ENCODE measurements at regions not wholly inside any gene's neighbourhood (a gene's known extent, or its start where the extent isn't known, plus 50 kb on each side); places are given as distances from the start of the nearest gene placed in this dataset.

DNA sequence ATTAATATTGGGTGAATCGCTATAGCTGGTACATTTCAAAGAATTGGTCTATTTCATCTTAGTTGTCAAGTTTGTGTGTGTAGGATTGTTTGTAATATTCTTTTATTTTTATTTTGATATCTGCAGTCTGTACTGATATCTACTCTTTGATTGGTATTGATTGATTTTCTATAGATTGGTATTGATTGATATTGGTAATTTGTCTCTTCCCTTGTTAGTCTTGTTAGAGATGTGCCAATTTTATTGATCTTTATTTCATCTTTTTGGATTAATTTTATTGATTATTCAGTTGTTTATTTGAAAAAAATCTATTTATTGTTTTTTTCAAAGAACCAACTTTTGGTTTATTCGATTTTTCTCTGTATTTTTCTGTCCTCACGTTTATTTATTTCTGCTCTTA lies 61.4 kb downstream of the TM2D3 start:
- no peak for DNase-seq

DNA sequence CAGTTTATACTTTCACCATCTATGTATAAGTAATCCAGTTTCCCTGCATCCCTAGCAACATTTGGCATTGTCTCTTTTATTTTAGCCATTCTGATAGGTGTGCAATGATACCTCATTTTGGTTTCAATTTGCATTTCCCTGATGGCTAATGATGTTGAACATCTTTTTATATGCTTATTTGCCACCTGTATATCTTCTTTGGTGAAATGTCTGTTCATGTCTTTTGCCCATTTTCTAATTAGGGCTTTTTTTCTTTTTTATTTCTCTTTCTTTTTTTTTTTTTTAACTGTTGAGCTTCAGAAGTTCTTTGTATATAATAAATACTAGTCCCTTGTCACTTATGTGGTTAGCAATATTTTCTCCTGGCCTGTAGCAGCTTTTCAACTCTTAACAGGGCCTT lies 68.9 kb downstream of the TM2D3 start:
- no peak for DNase-seq

- DNase-seq: no peak
Measured at GRCh38 chr15:101580431-101580830, 71.8 kb downstream of the TM2D3 start.

DNA sequence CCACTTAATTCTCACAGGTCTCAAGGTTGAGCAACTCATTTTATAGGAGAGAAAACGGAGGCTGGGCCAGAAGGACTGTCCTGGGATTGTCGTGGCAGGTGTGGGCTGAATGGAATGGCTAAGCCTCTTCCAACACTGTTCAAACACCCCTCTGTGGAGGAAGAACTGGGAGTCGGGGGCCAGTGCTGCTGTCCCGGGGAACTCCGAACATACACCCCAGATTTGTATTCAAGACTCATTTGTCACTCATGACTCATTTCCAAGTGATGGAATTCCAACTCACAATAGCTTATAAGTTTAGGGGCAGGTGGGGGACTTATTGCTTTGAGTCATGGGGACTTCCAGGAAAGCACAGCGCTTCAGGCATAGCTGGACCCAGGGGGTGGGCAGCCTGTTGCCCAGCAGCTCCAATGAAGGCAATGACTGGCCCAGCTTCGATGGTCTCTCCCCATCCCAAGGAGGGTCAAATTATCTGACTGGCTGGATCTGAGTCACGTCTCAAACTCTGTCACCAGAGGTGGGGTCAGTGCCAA lies 72.5 kb downstream of the TM2D3 start:
- no peak for DNase-seq

- DNase-seq: no peak
Measured at GRCh38 chr15:101578443-101578894, 73.7 kb downstream of the TM2D3 start.

GRCh38 chr15:101573951-101574350 lies 78.2 kb downstream of the TM2D3 start:
- no peak for DNase-seq

DNA sequence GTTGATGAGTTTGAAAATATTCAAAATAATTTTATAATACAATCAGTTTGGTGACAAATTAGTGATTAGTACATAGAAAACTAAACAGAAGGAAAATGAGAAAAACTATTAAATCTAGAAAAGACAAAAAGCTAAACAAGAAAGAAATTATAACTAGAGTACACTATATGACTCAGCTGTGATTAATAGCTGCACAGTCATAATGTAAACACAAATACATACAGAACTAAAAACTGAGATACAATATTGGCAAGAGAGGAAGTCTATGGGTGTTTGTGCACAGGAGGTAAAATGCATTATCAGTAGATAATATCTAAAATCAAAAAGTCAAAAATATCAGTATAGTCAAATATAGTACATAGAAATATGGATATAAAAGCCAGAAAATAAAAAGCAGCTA lies 80.7 kb upstream of the PCSK6 start:
- DNase-seq: no peak

- no peak for DNase-seq
Measured at GRCh38 chr15:101568821-101569555, 79.5 kb upstream of the PCSK6 start.

DNA sequence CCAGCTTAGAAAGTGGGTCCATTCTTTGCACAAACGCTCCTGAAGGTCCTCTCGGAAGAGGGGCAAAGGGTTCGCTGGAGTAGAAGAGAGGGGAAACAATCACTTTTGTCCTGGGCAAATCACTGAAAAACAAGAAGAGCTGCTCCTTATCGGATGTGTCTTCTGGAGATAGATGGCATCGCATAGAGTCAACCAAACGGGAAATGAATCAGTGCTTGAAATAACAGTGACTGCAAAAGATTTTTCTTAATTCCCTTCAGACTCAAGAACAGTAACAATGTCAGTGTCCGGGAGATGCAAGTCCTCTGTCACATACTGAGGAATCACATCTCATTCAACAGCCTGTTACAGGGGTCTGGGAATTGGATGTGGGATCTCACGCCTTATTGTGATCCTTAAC lies 78.8 kb upstream of the PCSK6 start:
- DNase-seq: no peak

GRCh38 chr15:101566748-101567488 lies 77.4 kb upstream of the PCSK6 start:
- no peak for DNase-seq

DNA sequence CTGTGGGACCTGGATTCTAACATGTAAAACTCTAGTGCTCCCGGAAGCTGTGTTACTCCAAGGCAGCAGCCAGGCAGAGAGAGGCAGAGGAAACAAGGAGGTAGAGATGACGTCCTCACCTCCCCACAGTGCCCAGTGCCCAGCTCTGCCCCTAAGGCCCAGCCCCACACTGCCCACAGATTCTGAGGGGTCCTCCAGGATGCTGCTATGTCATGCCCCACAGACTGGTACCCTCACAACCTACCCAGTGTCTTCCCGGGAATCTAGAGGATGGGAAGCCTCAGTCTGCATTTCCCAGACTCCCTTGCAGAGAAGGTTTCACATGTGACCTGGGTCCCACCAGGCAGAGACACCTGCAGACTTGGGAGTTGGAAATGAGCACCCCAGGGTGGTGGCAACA lies 75.9 kb upstream of the PCSK6 start:
- DNase-seq: no peak

DNA sequence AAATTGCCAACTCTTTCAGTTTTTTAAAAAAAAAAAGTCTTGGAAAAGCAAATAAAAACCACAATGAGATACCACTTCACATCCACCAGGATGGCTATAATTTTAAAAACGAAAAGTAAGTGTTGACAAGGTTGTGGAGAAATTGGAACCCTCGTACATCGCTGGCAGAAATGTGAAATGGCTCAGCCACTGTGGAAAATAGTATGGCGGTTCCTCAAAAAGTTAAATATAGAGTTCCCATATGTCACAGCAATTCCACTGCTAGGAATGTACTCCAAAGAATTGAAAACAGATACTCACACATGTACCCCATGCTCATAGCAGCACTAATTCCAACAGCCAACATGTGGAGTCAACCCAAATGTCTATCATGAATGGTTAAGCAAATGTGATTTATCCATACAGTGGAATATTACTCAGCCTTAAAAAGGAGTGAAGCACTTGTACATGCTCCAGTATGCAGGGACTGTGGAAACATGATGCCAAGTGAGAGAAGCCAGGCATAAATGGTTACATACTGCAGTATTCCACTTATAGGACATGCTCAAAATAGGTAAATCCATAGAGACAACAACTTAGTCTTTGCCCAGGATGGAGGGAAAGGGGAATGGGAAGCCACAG lies 73.8 kb upstream of the PCSK6 start:
- no peak for DNase-seq

DNA sequence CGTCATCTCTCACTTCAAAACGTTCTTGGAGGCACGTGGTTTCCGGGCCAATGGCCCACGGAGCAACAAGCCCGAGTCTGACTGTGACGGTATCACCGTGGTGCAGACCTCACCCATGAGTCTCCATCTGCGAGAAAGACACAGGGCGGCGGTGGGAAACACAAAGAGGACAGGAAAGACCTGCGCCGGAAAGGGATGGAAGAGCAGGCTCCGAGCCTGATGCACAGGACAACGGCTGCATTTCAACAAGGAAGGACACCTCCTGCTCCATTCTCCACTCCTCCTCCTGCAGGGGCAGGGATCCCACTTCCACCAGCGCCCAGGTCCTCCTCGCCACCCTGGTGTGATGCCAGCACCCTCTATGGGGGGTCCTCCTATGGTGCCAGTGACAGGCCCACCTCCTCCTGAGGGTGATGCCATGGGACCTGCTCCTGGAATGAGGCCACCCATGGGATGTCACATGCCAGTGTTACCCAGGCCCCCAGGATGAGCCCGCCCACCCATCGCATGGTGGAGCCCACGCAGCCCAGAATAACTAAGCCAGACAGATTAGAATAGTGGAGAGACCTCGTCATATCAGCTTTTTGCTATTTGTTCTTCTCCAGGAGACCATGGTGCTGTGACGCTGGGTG lies 73.0 kb upstream of the PCSK6 start:
- DNase-seq: no peak

DNA sequence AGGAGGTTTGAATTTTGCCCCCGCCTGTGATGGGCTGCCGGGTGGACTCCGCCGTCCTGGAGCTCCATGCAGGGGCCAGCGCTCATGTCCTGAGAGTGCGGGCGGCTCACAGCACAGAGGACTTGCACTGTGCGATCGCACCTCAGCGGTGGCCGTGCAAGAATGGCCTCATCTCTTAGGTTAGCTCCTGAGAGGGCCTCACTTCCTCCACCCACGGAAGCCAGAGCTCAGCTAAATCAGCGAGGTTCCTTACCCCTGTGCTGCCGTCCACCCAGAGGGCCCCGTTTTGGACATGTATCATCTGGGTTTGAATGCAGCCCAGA lies 72.0 kb upstream of the PCSK6 start:
- no peak for DNase-seq

DNA sequence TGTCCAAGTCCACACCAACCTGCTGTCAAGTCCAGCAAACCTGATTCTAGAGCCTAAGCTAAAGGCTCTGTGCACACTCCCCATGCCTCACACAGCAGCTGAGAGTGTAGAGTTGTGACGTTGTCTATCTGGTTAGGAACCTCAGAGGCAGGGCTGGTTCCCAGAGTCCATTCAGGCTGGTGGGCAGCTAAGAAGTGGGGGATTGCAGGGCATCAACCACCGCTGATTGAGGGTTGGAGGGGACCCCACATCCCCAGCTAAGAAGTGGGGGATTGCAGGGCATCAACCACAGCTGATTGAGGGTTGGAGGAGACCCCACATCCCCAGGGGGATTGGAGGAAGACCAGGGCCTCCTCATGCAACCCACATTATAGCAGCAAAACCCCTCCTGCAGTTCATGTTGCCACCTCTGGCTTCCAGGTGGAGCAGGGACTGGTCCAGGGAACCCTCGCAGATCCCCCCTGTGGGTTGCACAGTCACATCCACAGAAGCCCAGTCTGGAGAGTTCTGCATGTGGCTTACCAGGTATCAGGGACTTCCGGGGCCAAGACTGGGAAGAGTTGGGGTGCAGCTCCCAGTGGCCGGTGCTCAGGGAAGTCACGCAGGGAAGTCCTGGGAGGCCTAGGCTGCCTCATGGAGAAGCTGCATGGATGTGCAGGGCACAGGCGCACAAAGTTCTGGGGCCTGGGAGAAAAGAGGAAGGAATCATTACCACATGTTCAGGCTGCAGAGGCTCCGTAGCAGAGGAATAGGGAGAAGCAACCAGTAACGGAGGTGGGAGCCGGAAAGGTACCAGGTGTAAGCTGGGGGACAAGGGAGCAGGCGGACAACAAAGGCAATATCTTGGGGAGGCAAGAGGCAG lies 71.4 kb upstream of the PCSK6 start:
- no peak for DNase-seq

DNA sequence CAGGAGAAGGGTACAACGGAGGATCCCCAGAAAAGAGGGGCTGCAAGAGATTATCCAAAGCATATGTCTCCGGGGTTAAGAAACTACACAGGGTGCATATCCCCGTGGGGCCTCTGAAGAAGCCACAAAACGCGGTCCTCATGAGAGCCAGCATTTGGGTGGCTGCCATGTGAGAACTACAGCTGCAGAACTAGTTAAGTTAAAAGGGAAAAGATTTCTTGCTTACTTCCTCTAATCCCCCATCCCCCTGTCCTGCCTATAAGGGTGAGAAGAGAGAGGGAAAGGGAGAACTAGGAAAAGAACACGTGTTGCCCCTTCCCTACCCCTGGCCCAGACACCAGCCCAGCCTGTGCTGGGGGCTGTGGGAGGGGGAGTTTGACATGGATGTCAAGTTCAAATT lies 70.4 kb upstream of the PCSK6 start:
- no peak for DNase-seq

- DNase-seq: no peak
Measured at GRCh38 chr15:101558221-101558941, 68.9 kb upstream of the PCSK6 start.

DNA sequence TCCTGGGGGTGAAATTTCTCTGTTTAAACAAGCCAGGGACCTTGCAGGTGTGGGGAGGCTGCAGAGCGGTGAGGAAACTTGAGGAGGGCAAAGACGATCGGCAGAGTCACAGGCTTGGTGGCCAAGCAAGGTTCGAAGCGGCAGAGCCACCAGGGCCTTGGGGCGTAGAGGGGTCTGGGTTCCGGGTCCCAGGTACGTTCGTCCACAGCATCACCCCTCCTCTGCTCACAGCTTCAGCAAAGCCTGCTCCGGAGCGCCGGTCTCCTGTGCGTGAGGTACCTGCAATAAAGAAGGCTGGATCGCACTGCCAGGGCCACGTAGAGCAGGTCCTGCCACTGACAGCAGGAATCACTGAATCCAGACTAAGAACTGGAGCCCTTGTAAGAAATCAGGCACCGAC lies 66.8 kb upstream of the PCSK6 start:
- DNase-seq: no peak

- no peak for DNase-seq
Measured at GRCh38 chr15:101554115-101554915, 64.8 kb upstream of the PCSK6 start.

DNA sequence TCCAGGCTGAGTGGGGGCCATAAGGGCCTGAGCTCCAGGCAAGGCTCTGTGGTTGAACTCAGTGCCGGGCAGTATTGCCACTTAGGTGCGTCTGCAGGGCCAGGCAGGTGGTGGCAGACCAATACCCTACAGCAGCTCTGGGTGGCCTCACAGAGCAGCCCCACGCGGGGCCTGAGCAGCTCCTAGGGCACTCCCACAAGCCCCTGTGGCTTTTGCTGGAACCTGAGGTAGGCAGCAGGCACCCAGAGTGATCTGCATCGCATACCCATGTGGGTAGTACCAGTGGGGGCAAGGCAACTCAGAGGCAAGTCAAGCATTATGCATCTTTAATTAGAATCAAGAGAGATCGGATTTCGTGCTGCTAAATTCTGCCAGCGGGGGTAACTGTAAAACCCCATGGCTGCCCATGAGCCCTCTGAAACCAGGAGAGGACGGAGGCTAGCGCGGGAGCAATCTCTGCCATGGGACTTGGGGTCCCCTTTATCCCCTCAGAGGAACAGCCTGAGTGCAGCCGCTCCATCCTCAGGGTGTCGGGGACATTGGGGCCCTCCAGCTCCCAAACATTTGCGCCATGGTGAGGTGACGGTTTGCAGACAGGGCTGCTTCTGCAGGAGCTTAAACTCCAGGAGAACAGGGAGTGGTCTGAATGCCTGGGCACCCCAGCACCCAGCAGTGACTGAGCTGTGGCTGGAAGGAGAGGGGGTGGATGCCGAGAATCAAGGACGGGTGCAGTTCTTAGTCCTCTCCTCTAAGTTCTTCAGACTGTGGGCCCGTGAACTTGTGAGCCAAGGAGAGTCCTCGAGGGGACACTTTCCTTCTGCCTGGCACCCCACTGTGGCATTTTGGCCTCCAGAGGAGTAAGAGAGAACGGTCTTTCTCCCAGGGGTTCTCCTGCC lies 62.4 kb upstream of the PCSK6 start:
- DNase-seq: no peak

All from CD4-positive, alpha-beta T cell treated with Interleukin-17A for 4 hours (primary cell).